ENCODE measurements at regions not wholly inside any gene's neighbourhood (a gene's known extent, or its start where the extent isn't known, plus 50 kb on each side); places are given as distances from the start of the nearest gene placed in this dataset.

GRCh38 chr2:225781991-225782390 is 382.5 kb downstream of the NYAP2 start:
- WGBS, 4 donors = 73 to 88% (median 85%) methylated on average over 2 of the region's 2 CpGs

DNA sequence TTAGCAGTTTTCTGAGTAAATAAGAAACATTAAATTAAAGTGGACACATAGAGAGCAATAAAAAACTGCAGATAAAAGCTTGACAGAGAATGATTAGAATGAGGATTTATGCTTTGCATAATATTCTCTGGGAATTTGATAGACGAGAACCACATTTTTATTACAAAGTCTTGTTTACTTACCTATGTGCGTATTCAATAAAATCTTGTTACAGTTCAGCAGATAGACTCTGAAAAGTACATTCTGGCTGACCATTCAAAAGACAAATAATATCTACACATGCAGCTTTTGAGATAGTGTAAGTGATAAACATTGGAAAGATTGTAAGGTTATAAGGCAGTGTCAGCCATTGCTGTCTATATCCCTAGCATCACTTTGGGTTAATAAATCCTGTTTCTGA is 381.6 kb downstream of the NYAP2 start:
- no peaks in the 10 kb centered on the region for H3K4me1 ChIP-seq
- H3K27me3 ChIP-seq = no peaks in the 10 kb centered on the region
- no peaks in the 10 kb centered on the region for H3K36me3 ChIP-seq
- WGBS, 4 donors = 86 to 92% (median 88%) methylated on average over 2 of the region's 2 CpGs
- intact Hi-C loops (cut with DNase I) = no loop called here
- H3K4me3 ChIP-seq = no peak overlapping the region
- ATAC-seq (no peak), DNase-seq (no peak)
- H3K9me3 ChIP-seq = no peaks in the 10 kb centered on the region
- TF ChIP-seq CTCF (IDR thresholded peaks at IDR 0.05) (no peak), POLR2A (IDR thresholded peaks at IDR 0.05) (no peak)
- H3K27ac ChIP-seq = no peak overlapping the region

More at GRCh38 chr2:225781991-225782390, 382.5 kb downstream of the NYAP2 start:
- Histone ChIP-seq H3K9me3 (no peaks in the 10 kb centered on the region), H3K27ac (no peak overlapping the region), H3K4me3 (no peak overlapping the region), H3K27me3 (no peaks in the 10 kb centered on the region), H3K4me1 (no peaks in the 10 kb centered on the region), H3K36me3 (no peaks in the 10 kb centered on the region)
- intact Hi-C loops (cut with DNase I) = no loop called here
- no peak for ATAC-seq
- no peak for TF ChIP-seq POLR2A (IDR thresholded peaks at IDR 0.05)
- TF ChIP-seq CTCF (IDR thresholded peaks at IDR 0.05) = no peak
- no peak for DNase-seq

- Histone ChIP-seq H3K9me3 (peaks cover 0 to 10% (median 0%) of the 10 kb centered on the region in 12 donors), H3K4me1 (no peaks in the 10 kb centered on the region), H3K27ac (no peak overlapping the region), H3K36me3 (no peaks in the 10 kb centered on the region), H3K4me3 (no peak overlapping the region), H3K27me3 (no peaks in the 10 kb centered on the region)
- no peak for TF ChIP-seq CTCF (IDR thresholded peaks at IDR 0.05)
- TF ChIP-seq POLR2A (IDR thresholded peaks at IDR 0.05) = no peak
- ATAC-seq (no peak), DNase-seq (no peak)
- WGBS, 4 donors = 62 to 88% (median 69%) methylated on average over 1 of the region's 1 CpG
- intact Hi-C loops (cut with DNase I) = no loop called here
Observed at GRCh38 chr2:225779829-225780228, 380.3 kb downstream of the NYAP2 start.

GRCh38 chr2:225773148-225773547 is 373.6 kb downstream of the NYAP2 start:
- intact Hi-C loops (cut with DNase I) = no loop called here
- H3K9me3 ChIP-seq = peaks cover 0 to 23% (median 2%) of the 10 kb centered on the region in 12 donors
- no peaks in the 10 kb centered on the region for H3K27me3 ChIP-seq
- no peaks in the 10 kb centered on the region for H3K36me3 ChIP-seq
- TF ChIP-seq POLR2A (IDR thresholded peaks at IDR 0.05) = no peak
- no peak for TF ChIP-seq CTCF (IDR thresholded peaks at IDR 0.05)
- H3K4me3 ChIP-seq = no peak overlapping the region
- WGBS, 4 donors = 46 to 58% (median 50%) methylated on average over 2 of the region's 2 CpGs
- peaks cover 0 to 10% (median 0%) of the 10 kb centered on the region in 12 donors for H3K4me1 ChIP-seq
- DNase-seq (no peak), ATAC-seq (peak in 1 of 4 donors; percentile 33)
- H3K27ac ChIP-seq = peak overlapping the region in 1 of 12 donors; percentile 37

All from heart left ventricle (tissue), 16 donors.